SK-N-SH (cell line): ENCODE measurements at regions not wholly inside any gene's neighbourhood (a gene's known extent, or its start where the extent isn't known, plus 50 kb on each side); places are given as distances from the start of the nearest gene placed in this dataset.

Experiments
- CTCF ChIA-PET: fragments of 300-600, 350-600 bp; formaldehyde crosslinking; extraction: SDS; loops from one replicate; lab custom pipeline; 2021; lab: Yijun Ruan, JAX
- POLR2A ChIA-PET: fragments of 350-600 bp; sonication (Branson Sonifier 250); formaldehyde crosslinking; extraction: SDS; loops from one replicate; lab custom pipeline; 2020; ENCODE audit warnings: antibody characterized with exemption, inconsistent platforms; lab: Yijun Ruan, JAX
- DNase-seq: peaks from one replicate; pipeline ENCODE4 v3.0.0; 2012
- H2AFZ ChIP-seq: fragments of 200-600 bp; sonication (generic); 2 replicates; pipeline ENCODE4 v1.8.1; 2016; ENCODE audit warnings: antibody characterized with exemption, mild to moderate bottlenecking, low read depth
- H3F3A ChIP-seq: fragments of 200-600 bp; sonication (generic); replicated peaks from 2 replicates; pipeline ENCODE3; 2016; ENCODE audit warnings: antibody characterized with exemption, mild to moderate bottlenecking; ENCODE audit not compliant: insufficient read depth
- H3K27ac ChIP-seq, 2 experiments: fragments of 200-500 bp in 1 of 2; fragments of 200-600 bp in 1 of 2; sonication (Bioruptor generic) in 1 of 2; sonication (generic), shearing (Covaris generic) in 1 of 2; 2 replicates each; pipeline versions ENCODE4 v1.5.1 to v1.6.1; 2014 to 2016; ENCODE audit warnings: low read depth in 2 of 2, inconsistent platforms in 1 of 2, low read length in 1 of 2, mild to moderate bottlenecking in 1 of 2, mixed read lengths in 1 of 2
- H3K27me3 ChIP-seq: fragments of 200-600 bp; sonication (generic), shearing (Covaris generic); 2 replicates; pipeline ENCODE4 v1.6.1; 2016; ENCODE audit warnings: mixed run types; ENCODE audit not compliant: insufficient read depth
- H3K36me3 ChIP-seq, 2 experiments: fragments of 200-500 bp in 1 of 2; fragments of 200-600 bp in 1 of 2; sonication (Bioruptor generic) in 1 of 2; sonication (generic) in 1 of 2; replicated peaks in 1 of 2; 2 replicates each; pipeline versions ENCODE3 to v1.5.1; 2014 to 2016; ENCODE audit warnings: low read length in 1 of 2, mild to moderate bottlenecking in 1 of 2; ENCODE audit not compliant: insufficient read depth in 2 of 2, control insufficient read depth in 1 of 2
- H3K4me1 ChIP-seq, 2 experiments: fragments of 200-500 bp in 1 of 2; fragments of 200-600 bp in 1 of 2; sonication (Bioruptor generic) in 1 of 2; sonication (generic), shearing (Covaris generic) in 1 of 2; 2 replicates each; pipeline versions ENCODE4 v1.5.1 to v1.6.1; 2014 to 2016; ENCODE audit warnings: low read depth in 1 of 2, low read length in 1 of 2, mixed run types in 1 of 2; ENCODE audit not compliant: insufficient read depth in 2 of 2, control insufficient read depth in 1 of 2
- H3K4me2 ChIP-seq: fragments of 200-600 bp; sonication (generic), shearing (Covaris generic); 2 replicates; pipeline ENCODE4 v1.6.1; 2017; ENCODE audit warnings: mixed run types
- H3K4me3 ChIP-seq, 2 experiments: fragments of 200-500 bp in 1 of 2; fragments of 200-600 bp in 1 of 2; sonication (Bioruptor generic) in 1 of 2; sonication (generic), shearing (Covaris generic) in 1 of 2; 2 replicates each; pipeline versions ENCODE4 v1.5.1 to v1.8.1; 2014 to 2016; ENCODE audit warnings: low read depth in 2 of 2, inconsistent platforms in 1 of 2, low read length in 1 of 2, mild to moderate bottlenecking in 1 of 2, mixed read lengths in 1 of 2, moderate library complexity in 1 of 2
- H3K79me2 ChIP-seq: fragments of 200-600 bp; sonication (generic); 2 replicates; pipeline ENCODE4 v1.8.1; 2017; ENCODE audit warnings: mild to moderate bottlenecking; ENCODE audit not compliant: insufficient read depth
- H3K9ac ChIP-seq: fragments of 200-600 bp; sonication (generic); 2 replicates; pipeline ENCODE4 v1.6.1; 2017; ENCODE audit warnings: mixed run types
- H3K9me2 ChIP-seq: fragments of 200-600 bp; sonication (generic); 2 replicates; pipeline ENCODE4 v1.6.1; 2017; ENCODE audit warnings: mixed run types
- H3K9me3 ChIP-seq: fragments of 200-600 bp; sonication (generic); 2 replicates; pipeline ENCODE4 v1.6.1; 2017; ENCODE audit warnings: mixed run types, mild to moderate bottlenecking, moderate library complexity
- H4K20me1 ChIP-seq: fragments of 200-600 bp; sonication (generic); 2 replicates; pipeline ENCODE4 v1.6.1; 2017; ENCODE audit warnings: mild to moderate bottlenecking, mixed run types; ENCODE audit not compliant: insufficient read depth
- CTCF ChIP-seq: fragments of 200-600 bp; sonication (generic); IDR thresholded peaks from 2 replicates; pipeline ENCODE4 v1.6.1; 2017; ENCODE audit warnings: antibody characterized with exemption, mild to moderate bottlenecking, moderate library complexity
- ELF1 ChIP-seq: IDR thresholded peaks from 2 replicates; pipeline ENCODE4 v1.4.0; 2012
- EP300 ChIP-seq, 2 experiments: IDR thresholded peaks; 2 replicates each; pipeline versions ENCODE4 v1.4.0 to v1.6.1; 2012; ENCODE audit warnings: borderline replicate concordance in 1 of 2, low read depth in 1 of 2, low read length in 1 of 2
- FOSL2 ChIP-seq: IDR thresholded peaks from 2 replicates; pipeline ENCODE4 v1.4.0; 2012; ENCODE audit warnings: low read depth, mild to moderate bottlenecking, moderate library complexity, borderline replicate concordance
- FOXJ3 ChIP-seq: sonication (generic); formaldehyde crosslinking; IDR thresholded peaks from 2 replicates; pipeline ENCODE4 v1.5.1; 2020; ENCODE audit warnings: mild to moderate bottlenecking, missing genetic modification reagents
- FOXM1 ChIP-seq: IDR thresholded peaks from 2 replicates; pipeline ENCODE4 v1.4.0; 2012; ENCODE audit warnings: low read depth, mild to moderate bottlenecking
- GABPA ChIP-seq: IDR thresholded peaks from 2 replicates; pipeline ENCODE4 v1.4.0; 2012; ENCODE audit warnings: low read depth, mild to moderate bottlenecking
- JUND ChIP-seq: IDR thresholded peaks from 2 replicates; pipeline ENCODE4 v1.4.0; 2012
- MAX ChIP-seq: IDR thresholded peaks from 2 replicates; pipeline ENCODE4 v1.4.0; 2012; ENCODE audit warnings: low read depth
- MEF2A ChIP-seq: IDR thresholded peaks from 2 replicates; pipeline ENCODE4 v1.4.0; 2012; ENCODE audit warnings: low read depth, borderline replicate concordance
- NFIC ChIP-seq: IDR thresholded peaks from 2 replicates; pipeline ENCODE4 v1.4.0; 2012; ENCODE audit warnings: borderline replicate concordance
- POLR2AphosphoS5 ChIP-seq: IDR thresholded peaks from 2 replicates; pipeline ENCODE4 v1.6.1; 2012; ENCODE audit warnings: low read depth, low read length
- RAD21 ChIP-seq: IDR thresholded peaks from 2 replicates; pipeline ENCODE4 v1.6.1; 2012; ENCODE audit warnings: mild to moderate bottlenecking, low read length
- RCOR1 ChIP-seq: fragments of 150-350 bp; IDR thresholded peaks from 2 replicates; pipeline ENCODE4 v1.6.1; 2017; ENCODE audit warnings: antibody characterized with exemption, low read length
- REST ChIP-seq: IDR thresholded peaks from 2 replicates; pipeline ENCODE4 v1.6.1; 2012; ENCODE audit warnings: mild to moderate bottlenecking, low read depth, low read length, moderate library complexity
- RXRA ChIP-seq: IDR thresholded peaks from 2 replicates; pipeline ENCODE4 v1.4.0; 2012; ENCODE audit warnings: low read depth, mild to moderate bottlenecking, borderline replicate concordance
- SIN3A ChIP-seq: IDR thresholded peaks from 2 replicates; pipeline ENCODE4 v1.6.1; 2012; ENCODE audit warnings: low read depth, mild to moderate bottlenecking, low read length, moderate library complexity, borderline replicate concordance
- TAF1 ChIP-seq: IDR thresholded peaks from 2 replicates; pipeline ENCODE4 v1.6.1; 2012; ENCODE audit warnings: low read depth, mild to moderate bottlenecking, low read length, moderate library complexity, borderline replicate concordance
- TCF12 ChIP-seq: IDR thresholded peaks from 2 replicates; pipeline ENCODE4 v1.4.0; 2012
- TEAD4 ChIP-seq: IDR thresholded peaks from 2 replicates; pipeline ENCODE4 v1.4.0; 2012; ENCODE audit warnings: mild to moderate bottlenecking, borderline replicate concordance; ENCODE audit not compliant: insufficient read depth
- YY1 ChIP-seq: IDR thresholded peaks from 2 replicates; pipeline ENCODE4 v1.4.0; 2012; ENCODE audit warnings: low read depth, mild to moderate bottlenecking
- WGBS: methylation state at CpG from one replicate; pipeline ENCODE4 v1.1.6; 2017; ENCODE audit warnings: low lambda C conversion rate; 5-methylcytosine and 5-hydroxymethylcytosine counted together

GRCh38 chr4:151857368-151857767 is 96.6 kb upstream of the GATB start (continued):
- TF ChIP-seq CTCF (no peak), EP300 (IDR thresholded peaks at IDR 0.05; ENCODE audit: borderline replicate concordance in 1 of 2, low read depth in 1 of 2, low read length in 1 of 2) (no peak), MEF2A (no peak)

GRCh38 chr4:151855747-151856146 is 94.9 kb upstream of the GATB start:
- Histone ChIP-seq H3K36me3 (no peaks in the 10 kb centered on the region), H3K27me3 (no peaks in the 10 kb centered on the region; the same call in 1 of the 2 replicates), H2AFZ (no peak overlapping the region), H3K9me2 (no peaks in the 10 kb centered on the region), H3K9me3 (no peaks in the 10 kb centered on the region), H3K4me2 (no peak overlapping the region), H3F3A (no peaks in the 10 kb centered on the region), H3K27ac (no peak overlapping the region), H3K9ac (no peak overlapping the region), H3K4me3 (no peak overlapping the region), H3K4me1 (peaks cover 0 to 6% of the 10 kb centered on the region in 2 experiments; a peak in 1 of 4 replicates), H3K79me2 (no peaks in the 10 kb centered on the region), H4K20me1 (no peaks in the 10 kb centered on the region)
- TF ChIP-seq RXRA (no peak), GABPA (no peak), JUND (no peak), CTCF (no peak), YY1 (no peak), REST (no peak), FOXM1 (no peak), RAD21 (no peak), TEAD4 (no peak), FOSL2 (no peak), ELF1 (no peak), EP300 (IDR thresholded peaks at IDR 0.05; ENCODE audit: borderline replicate concordance in 1 of 2, low read depth in 1 of 2, low read length in 1 of 2) (no peak), FOXJ3 (CRISPR knock-in tag) (no peak), TAF1 (no peak), MAX (no peak), NFIC (no peak), POLR2AphosphoS5 (no peak), SIN3A (no peak), TCF12 (no peak), RCOR1 (no peak)
- POLR2A ChIA-PET, result no interaction called here
- 0% methylated on average over 1 of the region's 1 CpG for WGBS
- no peak for DNase-seq
- CTCF ChIA-PET, result interaction anchor here (1.4 kb wide), 1 partner anchor 75 kb away, joined by 3 read pairs; no protein-coding TSS in a partner anchor
